Gastrocnemius medialis (tissue), 4 donors: ENCODE measurements at regions not wholly inside any gene's neighbourhood (a gene's known extent, or its start where the extent isn't known, plus 50 kb on each side); places are given as distances from the start of the nearest gene placed in this dataset.
"Not testable (repeated sequence)": the region's sequence is repeated elsewhere in the genome, so short reads cannot be mapped to it uniquely, and the experiment has no call there.

Experiments
- ATAC-seq, 2 donors: fragments of 150-250 bp; one replicate each; pipeline ENCODE4 v1.9.1; 2016
- DNase-seq, 2 donors: peaks; one replicate each; pipeline ENCODE4 v3.0.0-alpha.2; 2019
- H3K27ac ChIP-seq, 4 donors: fragments of 200-600 bp; sonication (generic); 1 replicate in 1 of 4; 2 replicates in 3 of 4; pipeline ENCODE4 v1.5.1; 2016 to 2018; ENCODE audit warnings: mild to moderate bottlenecking in 2 of 4, moderate library complexity in 1 of 4
- H3K27me3 ChIP-seq, 3 donors: fragments of 200-600 bp; sonication (generic) in 2 of 3; 1 replicate in 1 of 3; 2 replicates in 2 of 3; pipeline versions ENCODE4 v1.5.1 to v1.6.0; 2016 to 2019; ENCODE audit warnings: mild to moderate bottlenecking in 1 of 3, moderate library complexity in 1 of 3
- H3K36me3 ChIP-seq, 2 donors: fragments of 200-600 bp; sonication (generic) in 1 of 2; one replicate each; pipeline ENCODE4 v1.5.1; 2017 to 2018
- H3K4me1 ChIP-seq, 2 donors: fragments of 200-600 bp; sonication (generic) in 1 of 2; one replicate each; pipeline ENCODE4 v1.5.1; 2016 to 2017; ENCODE audit warnings: mild to moderate bottlenecking in 2 of 2
- H3K4me3 ChIP-seq, 4 donors: fragments of 200-600 bp; sonication (generic) in 3 of 4; 1 replicate in 1 of 4; 2 replicates in 3 of 4; pipeline ENCODE4 v1.5.1; 2016 to 2019; ENCODE audit warnings: mild to moderate bottlenecking in 2 of 4
- H3K9me3 ChIP-seq, 3 donors: fragments of 200-600 bp; sonication (generic) in 2 of 3; 1 replicate in 1 of 3; 2 replicates in 2 of 3; pipeline ENCODE4 v1.5.1; 2016 to 2019
- CTCF ChIP-seq, 5 experiments: fragments of 450-650 bp in 3 of 5; fragments of 200-600 bp in 2 of 5; sonication (generic) in 2 of 5; IDR thresholded peaks in 4 of 5; conservative IDR thresholded peaks in 1 of 5; 1 replicate in 4 of 5; 2 replicates in 1 of 5; pipeline ENCODE4 v1.5.1; 2016 to 2019; ENCODE audit warnings: antibody characterized with exemption in 5 of 5, mild to moderate bottlenecking in 3 of 5, moderate library complexity in 3 of 5
- POLR2A ChIP-seq, 2 donors: fragments of 450-650 bp; IDR thresholded peaks; one replicate each; pipeline ENCODE4 v1.6.1; 2017; ENCODE audit warnings: antibody characterized with exemption in 2 of 2, mild to moderate bottlenecking in 2 of 2, moderate library complexity in 2 of 2
- in situ Hi-C, 4 donors: fragments of 200-750 bp; cut with MboI; loops; one replicate each; pipeline versions ENCODE4 v1.15.0 to v1.8.0; 2017; ENCODE audit warnings: low sequenced_read_pairs in 4 of 4
- intact Hi-C: fragments of 100-400 bp; cut with DNase I; formaldehyde crosslinking; loops from one replicate; pipeline ENCODE4 v1.15.1; 2023; ENCODE audit warnings: low total_unique reads

DNA sequence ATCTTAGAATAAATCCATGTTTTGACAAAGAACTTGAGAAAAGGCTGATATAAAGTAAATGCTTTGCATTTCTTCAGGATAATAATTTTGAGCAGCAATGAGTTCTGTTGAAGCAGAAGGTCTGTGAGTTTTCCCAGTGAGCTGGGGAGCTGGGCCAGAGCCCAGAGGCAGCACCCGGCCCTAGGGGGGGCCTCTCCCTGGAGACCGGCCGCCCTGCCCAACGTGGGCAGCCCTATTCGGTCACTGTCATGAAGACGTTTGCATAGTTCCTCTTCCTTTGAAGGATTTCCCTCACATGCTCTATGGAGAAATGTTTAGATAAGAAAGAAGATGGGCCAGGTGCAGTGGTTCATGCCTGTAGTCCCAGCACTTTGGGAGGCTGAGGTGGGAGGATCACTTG lies 404.8 kb downstream of the THBS2 start:
- ATAC-seq (no peak), DNase-seq (no peak)
- H3K9me3 ChIP-seq = no peaks in the 10 kb centered on the region
- in situ Hi-C loops (no loop called here), intact Hi-C loops (no loop called here)
- H3K27me3 ChIP-seq = no peaks in the 10 kb centered on the region
- H3K27ac ChIP-seq = no peak overlapping the region
- peaks cover 0 to 8% of the 10 kb centered on the region in 2 donors for H3K4me1 ChIP-seq
- no peaks in the 10 kb centered on the region for H3K36me3 ChIP-seq
- TF ChIP-seq CTCF (IDR thresholded peaks at IDR 0.05 in 4 of 5, conservative IDR thresholded peaks at IDR 0.05 in 1 of 5) (no peak), POLR2A (IDR thresholded peaks at IDR 0.05) (no peak)
- H3K4me3 ChIP-seq = no peak overlapping the region

DNA sequence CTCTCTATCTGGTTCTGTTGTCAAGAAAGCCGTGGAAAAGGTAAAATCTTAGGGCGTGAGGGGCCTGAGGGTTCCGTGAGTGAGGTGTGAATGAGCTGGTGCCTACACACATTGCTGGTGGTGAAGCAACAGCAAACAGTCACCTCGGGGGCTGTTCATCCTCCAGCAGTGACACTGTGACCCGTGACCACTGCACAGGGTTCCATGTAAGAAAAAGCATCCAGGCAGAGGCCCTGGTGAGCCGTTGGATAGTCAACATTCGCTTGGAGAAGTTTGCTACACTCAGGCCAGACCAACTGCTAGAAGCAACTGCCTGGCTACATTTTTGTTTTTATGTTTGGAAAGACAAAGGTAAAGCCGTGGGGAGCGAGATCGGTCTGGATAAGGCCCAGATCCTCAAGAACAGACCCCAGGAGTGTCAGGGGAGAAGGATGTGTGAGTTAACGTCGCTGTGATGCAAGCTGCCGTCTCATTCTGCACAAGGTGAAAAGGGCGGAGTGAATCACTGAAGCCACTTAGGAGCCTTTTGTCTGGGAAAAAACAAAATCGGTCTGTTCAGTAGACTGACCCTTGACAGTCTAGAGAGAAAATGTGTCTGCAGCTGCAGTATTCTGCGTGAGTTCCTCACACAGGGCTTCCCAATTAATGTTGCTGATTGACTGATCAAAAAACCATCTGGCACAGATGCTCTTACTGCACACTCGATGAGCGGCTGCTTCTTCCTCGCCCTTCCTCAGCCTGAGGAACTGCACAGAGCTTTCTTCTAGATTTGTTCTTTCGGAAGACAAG lies 404.0 kb downstream of the SMOC2 start:
- Histone ChIP-seq H3K36me3 (no peaks in the 10 kb centered on the region), H3K27me3 (no peaks in the 10 kb centered on the region), H3K27ac (no peak overlapping the region), H3K9me3 (no peaks in the 10 kb centered on the region), H3K4me1 (no peaks in the 10 kb centered on the region), H3K4me3 (no peak overlapping the region)
- in situ Hi-C loops (no loop called here), intact Hi-C loops (no loop called here)
- TF ChIP-seq CTCF (IDR thresholded peaks at IDR 0.05 in 4 of 5, conservative IDR thresholded peaks at IDR 0.05 in 1 of 5) (no peak), POLR2A (IDR thresholded peaks at IDR 0.05) (no peak)
- ATAC-seq (no peak), DNase-seq (no peak)

GRCh38 chr6:168842632-168843212 lies 401.7 kb downstream of the SMOC2 start:
- H3K36me3 ChIP-seq, ATAC-seq, H3K27me3 ChIP-seq, in situ Hi-C loops, H3K27ac ChIP-seq, H3K4me3 ChIP-seq, intact Hi-C loops, DNase-seq, H3K9me3 ChIP-seq, H3K4me1 ChIP-seq: not testable (repeated sequence)

DNA sequence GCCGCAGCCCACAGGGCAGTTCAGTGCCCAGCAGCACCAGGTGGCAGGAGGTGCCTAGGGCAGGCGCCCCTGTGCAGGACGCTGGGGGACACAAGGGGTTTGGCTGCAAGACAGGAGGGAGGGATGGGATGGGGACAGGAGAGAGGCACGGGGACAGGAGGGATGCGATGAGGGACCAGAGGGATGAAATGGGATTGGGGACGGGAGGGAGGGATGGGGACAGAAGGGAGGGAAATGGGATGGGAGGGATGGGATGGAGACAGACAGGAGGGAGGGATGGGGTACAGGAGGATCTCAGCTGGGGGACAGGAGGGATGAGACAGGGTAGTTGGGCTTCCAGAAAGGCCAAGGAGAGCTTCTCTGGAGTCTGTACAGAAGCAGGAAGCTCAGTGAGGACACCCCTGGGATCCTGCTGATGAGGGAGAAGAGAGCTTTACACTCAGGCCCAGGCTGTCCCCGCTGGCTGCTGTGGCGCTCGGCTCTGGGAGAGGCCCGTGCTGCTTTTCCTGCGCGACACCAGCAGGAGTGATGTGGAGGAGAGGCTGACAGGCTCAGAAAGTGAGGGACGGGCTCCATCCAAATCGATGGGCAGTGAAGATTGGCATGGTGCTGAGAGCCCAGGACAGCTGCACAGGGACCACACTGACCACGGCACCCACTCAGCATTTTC lies 400.8 kb downstream of the SMOC2 start:
- intact Hi-C loops (no loop called here), in situ Hi-C loops (no loop called here)
- TF ChIP-seq CTCF (IDR thresholded peaks at IDR 0.05 in 4 of 5, conservative IDR thresholded peaks at IDR 0.05 in 1 of 5) = no peak
- TF ChIP-seq POLR2A (IDR thresholded peaks at IDR 0.05) = no peak
- no peak for ATAC-seq
- Histone ChIP-seq H3K27me3 (no peaks in the 10 kb centered on the region), H3K4me3 (no peak overlapping the region), H3K9me3 (no peaks in the 10 kb centered on the region), H3K36me3 (no peaks in the 10 kb centered on the region), H3K27ac (no peak overlapping the region), H3K4me1 (no peaks in the 10 kb centered on the region)
- no peak for DNase-seq

GRCh38 chr6:168840932-168841331 lies 399.9 kb downstream of the SMOC2 start:
- ATAC-seq, H3K27ac ChIP-seq, H3K4me3 ChIP-seq, H3K9me3 ChIP-seq, H3K27me3 ChIP-seq, in situ Hi-C loops, H3K36me3 ChIP-seq, H3K4me1 ChIP-seq, intact Hi-C loops: not testable (repeated sequence)
- DNase-seq = peak; percentile 40 to 43

GRCh38 chr6:168840299-168840698 lies 399.3 kb downstream of the SMOC2 start:
- in situ Hi-C loops, H3K4me1 ChIP-seq, H3K27me3 ChIP-seq, H3K36me3 ChIP-seq, intact Hi-C loops, H3K27ac ChIP-seq, H3K9me3 ChIP-seq, H3K4me3 ChIP-seq, ATAC-seq: not testable (repeated sequence)
- DNase-seq = peak in 1 of 2 donors; percentile 19
